IMR-90 (cell line): ENCODE measurements at regions not wholly inside any gene's neighbourhood (a gene's known extent, or its start where the extent isn't known, plus 50 kb on each side); places are given as distances from the start of the nearest gene placed in this dataset.
"Not testable (repeated sequence)": the region's sequence is repeated elsewhere in the genome, so short reads cannot be mapped to it uniquely, and the experiment has no call there.

Experiments used
- ATAC-seq: fragments of 200-7000 bp; cut with Tn5 transposase; 2 replicates; pipeline ENCODE4 v1.9.1; 2020; ENCODE audit warnings: low read depth, mild to moderate bottlenecking, moderate library complexity
- BruUV-seq: library from RNA; stranded (reverse); fragments of 400-500 nt; replicated peaks from 2 replicates; lab custom pipeline; 2021; lab: Mats Ljungman, UMichigan
- CTCF ChIA-PET: fragments of 300-600 bp; formaldehyde crosslinking; extraction: SDS; loops from one replicate; lab custom pipeline; 2021; ENCODE audit warnings: antibody characterized with exemption; lab: Yijun Ruan, JAX
- POLR2A ChIA-PET: fragments of 300-600 bp; sonication (Branson Sonifier 250); formaldehyde crosslinking; loops from one replicate; lab custom pipeline; 2022; ENCODE audit warnings: antibody characterized with exemption; ENCODE audit not compliant: unreplicated experiment; lab: Charles Lee
- DNase-seq: peaks from one replicate; pipeline ENCODE4 v3.0.0; 2013
- H2AFZ ChIP-seq: replicated peaks from 2 replicates; pipeline ENCODE3; 2013; ENCODE audit warnings: low read length, mild to moderate bottlenecking; ENCODE audit not compliant: poor library complexity
- H2AK5ac ChIP-seq: 2 replicates; pipeline ENCODE4 v1.6.1; 2013; ENCODE audit warnings: low read depth, low read length, inconsistent platforms
- H2AK9ac ChIP-seq: replicated peaks from 2 replicates; pipeline ENCODE3; 2013; ENCODE audit warnings: mild to moderate bottlenecking, low read depth, low read length, moderate library complexity; ENCODE audit not compliant: poor library complexity
- H2BK120ac ChIP-seq: 2 replicates; pipeline ENCODE4 v1.6.1; 2013; ENCODE audit warnings: low read depth, low read length, inconsistent platforms
- H2BK15ac ChIP-seq: 3 replicates; pipeline ENCODE4 v1.6.1; 2013; ENCODE audit warnings: low read depth, low read length, inconsistent platforms
- H2BK20ac ChIP-seq: 2 replicates; pipeline ENCODE4 v1.6.1; 2013; ENCODE audit warnings: low read depth, mild to moderate bottlenecking, inconsistent platforms, low read length, moderate library complexity
- H2BK5ac ChIP-seq: 2 replicates; pipeline ENCODE4 v1.6.1; 2013; ENCODE audit warnings: mild to moderate bottlenecking, low read depth, low read length, inconsistent platforms; ENCODE audit not compliant: poor library complexity, severe bottlenecking
- H3K14ac ChIP-seq: replicated peaks from 2 replicates; pipeline ENCODE4 v1.6.1; 2013; ENCODE audit warnings: low read depth, low read length, inconsistent platforms
- H3K18ac ChIP-seq: 2 replicates; pipeline ENCODE4 v1.6.1; 2013; ENCODE audit warnings: low read depth, low read length, control low read depth
- H3K23ac ChIP-seq: 2 replicates; pipeline ENCODE4 v1.6.1; 2013; ENCODE audit warnings: low read depth, low read length, inconsistent platforms
- H3K27ac ChIP-seq: 2 replicates; pipeline ENCODE4 v1.5.1; 2013; ENCODE audit warnings: mild to moderate bottlenecking, control low read depth, low read length; ENCODE audit not compliant: insufficient read depth
- H3K27me3 ChIP-seq: 2 replicates; pipeline ENCODE4 v1.6.1; 2013; ENCODE audit warnings: low read length; ENCODE audit not compliant: control insufficient read depth, insufficient read depth
- H3K36me3 ChIP-seq: 2 replicates; pipeline ENCODE4 v1.6.1; 2013; ENCODE audit warnings: low read length, mixed read lengths; ENCODE audit not compliant: control insufficient read depth, insufficient read depth
- H3K4ac ChIP-seq: 2 replicates; pipeline ENCODE4 v1.6.1; 2013; ENCODE audit warnings: low read depth, low read length, inconsistent platforms
- H3K4me1 ChIP-seq: 2 replicates; pipeline ENCODE4 v1.6.1; 2013; ENCODE audit warnings: low read length, mixed read lengths; ENCODE audit not compliant: control insufficient read depth, insufficient read depth
- H3K4me2 ChIP-seq: 2 replicates; pipeline ENCODE4 v1.6.1; 2013; ENCODE audit warnings: low read depth, mild to moderate bottlenecking, control low read depth, low read length, moderate library complexity
- H3K4me3 ChIP-seq: 2 replicates; pipeline ENCODE4 v1.5.1; 2013; ENCODE audit warnings: low read depth, mild to moderate bottlenecking, control low read depth, low read length, moderate library complexity; ENCODE audit not compliant: insufficient read depth
- H3K56ac ChIP-seq: 2 replicates; pipeline ENCODE4 v1.6.1; 2013; ENCODE audit warnings: low read length, inconsistent platforms; ENCODE audit not compliant: insufficient read depth; ENCODE audit errors: extremely low read depth
- H3K79me1 ChIP-seq, 2 experiments: 2 replicates each; pipeline ENCODE4 v1.6.1; 2013; ENCODE audit warnings: low read length in 2 of 2, inconsistent platforms in 1 of 2, low read depth in 1 of 2
- H3K9ac ChIP-seq: 2 replicates; pipeline ENCODE4 v1.6.1; 2013; ENCODE audit warnings: low read depth, low read length, control low read depth
- H3K9me1 ChIP-seq: 2 replicates; pipeline ENCODE4 v1.6.1; 2013; ENCODE audit warnings: low read length, inconsistent platforms; ENCODE audit not compliant: insufficient read depth
- H3K9me3 ChIP-seq: 2 replicates; pipeline ENCODE4 v1.6.1; 2013; ENCODE audit warnings: low read length; ENCODE audit not compliant: control insufficient read depth, insufficient read depth
- H4K20me1 ChIP-seq: 2 replicates; pipeline ENCODE4 v1.6.1; 2013; ENCODE audit warnings: low read length, inconsistent platforms; ENCODE audit not compliant: insufficient read depth
- H4K5ac ChIP-seq: 2 replicates; pipeline ENCODE4 v1.6.1; 2013; ENCODE audit warnings: mild to moderate bottlenecking, low read depth, low read length, control low read depth
- H4K8ac ChIP-seq, 2 experiments: 2 replicates each; pipeline ENCODE4 v1.6.1; 2013; ENCODE audit warnings: low read depth in 2 of 2, low read length in 2 of 2, control low read depth in 1 of 2, inconsistent platforms in 1 of 2
- H4K91ac ChIP-seq: 2 replicates; pipeline ENCODE4 v1.6.1; 2013; ENCODE audit warnings: low read depth, low read length, inconsistent platforms; ENCODE audit not compliant: insufficient read depth
- WGBS, 2 experiments: methylation state at CpG; one replicate each; pipeline versions ENCODE4 v1.1.5 to v1.1.7; 2013; ENCODE audit warnings: missing lambda C conversion rate in 2 of 2; ENCODE audit not compliant: insufficient read length in 1 of 2; ENCODE audit errors: extremely low coverage in 2 of 2; 5-methylcytosine and 5-hydroxymethylcytosine counted together
- dilution Hi-C: fragments of 300-500 bp; cut with HindIII; formaldehyde crosslinking; loops from one replicate; pipeline ENCODE4 v1.14.3; 2018; ENCODE audit warnings: low sequenced_read_pairs; ENCODE audit not compliant: unreplicated experiment
- in situ Hi-C: fragments of 300-500 bp; cut with MboI; formaldehyde crosslinking; loops from 3 replicates; pipeline ENCODE4 v1.14.3; 2019; ENCODE audit warnings: low sequenced_read_pairs, inconsistent platforms, mixed read lengths
- intact Hi-C: fragments of 100-400 bp; cut with micrococcal nuclease; formaldehyde crosslinking; loops from 2 replicates; pipeline ENCODE4 v1.10.0; 2022

DNA sequence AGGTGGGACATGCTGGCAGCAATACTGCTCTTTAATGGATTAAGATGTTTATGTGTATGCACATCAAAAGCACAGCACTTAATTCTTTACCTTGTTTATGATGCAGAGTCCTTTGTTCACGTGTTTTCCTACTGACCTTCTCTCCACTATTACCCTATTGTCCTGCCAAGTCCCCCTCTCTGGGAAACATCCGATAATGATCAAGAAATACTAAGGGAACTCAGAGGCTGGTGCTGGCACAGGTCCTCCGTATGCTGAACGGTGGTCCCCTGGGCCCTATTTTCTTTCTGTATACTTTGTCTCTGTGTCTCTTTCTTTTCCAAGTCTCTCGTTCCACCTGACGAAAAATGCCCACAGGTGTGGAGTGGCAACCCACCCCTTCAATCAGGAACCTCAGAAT, 84.0 kb upstream of the ALDH3B2 start:
- BruUV-seq, H3K56ac ChIP-seq, dilution Hi-C loops, H2BK20ac ChIP-seq, H3K36me3 ChIP-seq, H3K4ac ChIP-seq, H3K79me1 ChIP-seq, H3K4me2 ChIP-seq, H4K91ac ChIP-seq, ATAC-seq, H3K18ac ChIP-seq, H2BK5ac ChIP-seq, H4K20me1 ChIP-seq, in situ Hi-C loops, H2BK120ac ChIP-seq, DNase-seq, H4K8ac ChIP-seq, CTCF ChIA-PET, H3K14ac ChIP-seq, H2AK9ac ChIP-seq, H2AFZ ChIP-seq, H3K4me1 ChIP-seq, H2BK15ac ChIP-seq, H3K23ac ChIP-seq, H3K9ac ChIP-seq, H3K27ac ChIP-seq, intact Hi-C loops, H3K4me3 ChIP-seq, H4K5ac ChIP-seq, POLR2A ChIA-PET, H2AK5ac ChIP-seq, H3K9me1 ChIP-seq, H3K9me3 ChIP-seq: not testable (repeated sequence)
- H3K27me3 ChIP-seq: peaks cover 12% of the 10 kb centered on the region
- no CpG with 5 or more reads among the region's 6 CpGs for WGBS, 2 experiments

GRCh38 chr11:67758009-67758408, 83.6 kb upstream of the ALDH3B2 start:
- H2BK5ac ChIP-seq, H3K4me3 ChIP-seq, H3K23ac ChIP-seq, H2AFZ ChIP-seq, H4K20me1 ChIP-seq, H4K5ac ChIP-seq, H3K9me1 ChIP-seq, H2AK9ac ChIP-seq, H3K79me1 ChIP-seq, H3K56ac ChIP-seq, POLR2A ChIA-PET, in situ Hi-C loops, H2BK15ac ChIP-seq, H3K4ac ChIP-seq, dilution Hi-C loops, H3K4me2 ChIP-seq, H4K8ac ChIP-seq, H2BK120ac ChIP-seq, H2AK5ac ChIP-seq, H3K14ac ChIP-seq, BruUV-seq, H3K18ac ChIP-seq, DNase-seq, H3K27ac ChIP-seq, H3K9ac ChIP-seq, ATAC-seq, H3K4me1 ChIP-seq, H4K91ac ChIP-seq, H2BK20ac ChIP-seq, H3K36me3 ChIP-seq, CTCF ChIA-PET, H3K9me3 ChIP-seq, intact Hi-C loops: not testable (repeated sequence)
- WGBS, 2 experiments: no CpG with 5 or more reads among the region's 5 CpGs
- H3K27me3 ChIP-seq: peaks cover 12% of the 10 kb centered on the region
